GM10847 (cell line): ENCODE measurements at regions not wholly inside any gene's neighbourhood (a gene's known extent, or its start where the extent isn't known, plus 50 kb on each side); places are given as distances from the start of the nearest gene placed in this dataset.

Source experiments
- POLR2A ChIP-seq: IDR thresholded peaks from 2 replicates; pipeline ENCODE4 v1.6.1; 2011; ENCODE audit not compliant: insufficient read length; ENCODE audit errors: extremely low read depth

DNA sequence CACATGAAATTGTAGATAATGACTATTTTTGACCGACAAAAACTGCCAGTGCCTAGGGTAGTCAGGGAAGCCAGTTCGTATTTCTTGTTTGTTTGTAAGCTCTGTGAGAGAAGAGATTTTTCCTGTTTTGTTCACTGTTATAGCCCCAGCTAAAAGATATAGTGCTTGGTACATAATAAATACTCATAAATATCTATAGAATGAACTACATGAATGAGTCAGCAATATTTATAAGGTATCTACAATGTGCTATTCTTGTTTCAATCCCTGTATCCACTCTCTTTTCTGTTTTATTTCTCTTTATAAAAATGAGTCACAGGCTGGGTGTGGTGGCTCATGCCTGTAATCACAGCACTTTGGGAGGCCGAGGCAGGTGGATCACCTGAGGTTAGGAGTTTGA, 275.6 kb upstream of the FANCL start:
- TF ChIP-seq POLR2A = no peak

GRCh38 chr2:58515827-58516573, 274.9 kb upstream of the FANCL start:
- TF ChIP-seq POLR2A = no peak

- no peak for TF ChIP-seq POLR2A
Observed at GRCh38 chr2:58514252-58514651, 273.1 kb upstream of the FANCL start.

GRCh38 chr2:58512878-58513277, 271.8 kb upstream of the FANCL start:
- no peak for TF ChIP-seq POLR2A

GRCh38 chr2:58508006-58508405, 266.9 kb upstream of the FANCL start:
- no peak for TF ChIP-seq POLR2A

GRCh38 chr2:58503918-58504317, 262.8 kb upstream of the FANCL start:
- no peak for TF ChIP-seq POLR2A

DNA sequence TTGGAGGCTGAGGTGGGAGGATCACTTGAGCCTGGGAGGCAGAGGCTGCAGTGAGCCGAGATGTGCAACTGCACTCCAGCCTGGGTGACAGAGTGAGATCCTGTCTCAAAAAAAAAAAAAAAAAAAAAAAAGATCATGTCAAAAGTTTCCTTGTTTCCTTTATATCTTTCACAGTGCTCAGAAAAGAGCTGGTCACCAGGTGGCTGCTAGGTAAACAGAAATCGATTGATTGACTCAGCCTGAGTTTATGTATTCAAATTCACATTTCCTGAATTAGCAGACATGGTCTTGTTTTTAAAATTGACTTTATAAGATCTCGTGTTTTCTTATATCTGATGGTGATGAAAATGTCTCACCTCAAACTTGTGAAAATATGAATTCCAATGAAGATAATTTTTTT, 261.8 kb upstream of the FANCL start:
- no peak for TF ChIP-seq POLR2A

- no peak for TF ChIP-seq POLR2A
Observed at GRCh38 chr2:58501371-58502160, 260.4 kb upstream of the FANCL start.

GRCh38 chr2:58497168-58497567, 256.0 kb upstream of the FANCL start:
- no peak for TF ChIP-seq POLR2A

DNA sequence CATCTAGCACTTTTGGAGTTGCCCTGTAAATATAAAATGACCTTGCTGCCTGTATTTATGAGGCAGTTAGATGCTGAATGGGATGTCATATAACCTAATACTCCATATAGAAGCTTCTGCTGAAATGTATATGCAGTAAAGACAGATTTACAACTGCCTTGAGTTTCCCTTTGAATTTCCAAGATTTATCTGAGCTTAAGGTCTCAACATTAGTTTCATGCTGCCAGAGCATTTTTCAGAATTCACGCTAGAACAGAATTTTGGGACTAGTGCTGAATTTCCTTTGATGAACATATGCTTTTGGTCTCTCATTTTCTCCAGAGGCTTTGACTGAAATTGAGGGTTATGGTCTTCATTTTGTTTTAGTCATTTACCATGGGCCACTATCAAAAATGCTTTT, 254.7 kb upstream of the FANCL start:
- no peak for TF ChIP-seq POLR2A

- no peak for TF ChIP-seq POLR2A
Observed at GRCh38 chr2:58494071-58494501, 253.0 kb upstream of the FANCL start.

DNA sequence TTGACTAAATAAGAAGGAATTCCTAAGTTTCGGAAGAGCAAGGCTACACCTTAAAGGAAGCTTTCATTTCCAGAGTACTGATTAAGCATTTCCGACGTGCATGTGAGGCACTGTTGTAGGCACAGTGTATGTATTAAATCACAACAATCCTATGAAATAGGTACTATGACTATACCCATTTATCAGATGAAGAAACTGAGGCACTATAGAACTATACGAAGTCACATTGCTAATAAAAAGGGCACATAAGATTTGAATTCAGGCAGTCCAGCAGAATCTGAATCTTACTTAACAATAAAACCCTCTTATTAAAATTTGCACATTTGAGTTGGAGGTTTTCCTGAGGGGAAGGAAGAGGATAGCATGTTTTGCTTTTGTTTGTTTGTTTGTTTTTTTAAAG, 243.5 kb upstream of the FANCL start:
- TF ChIP-seq POLR2A = no peak

DNA sequence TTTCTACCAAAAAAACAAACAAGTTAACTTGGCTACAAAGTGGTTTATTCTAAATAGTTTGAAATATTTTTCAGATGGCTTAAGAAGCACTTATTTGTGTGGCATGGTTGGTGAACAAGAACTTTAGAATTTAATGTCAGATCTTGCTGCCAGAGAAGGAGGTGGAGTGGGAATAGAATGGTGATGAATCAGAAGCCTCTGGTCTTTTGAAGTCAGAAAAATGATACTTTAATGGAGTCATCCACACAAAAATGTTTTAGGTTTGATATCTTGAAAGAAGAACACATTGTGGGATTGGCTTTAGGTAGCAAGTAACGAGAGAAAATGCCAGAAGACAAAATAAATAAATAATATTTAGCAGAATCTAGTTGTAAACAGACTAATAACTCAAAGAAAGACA, 243.1 kb upstream of the FANCL start:
- no peak for TF ChIP-seq POLR2A

DNA sequence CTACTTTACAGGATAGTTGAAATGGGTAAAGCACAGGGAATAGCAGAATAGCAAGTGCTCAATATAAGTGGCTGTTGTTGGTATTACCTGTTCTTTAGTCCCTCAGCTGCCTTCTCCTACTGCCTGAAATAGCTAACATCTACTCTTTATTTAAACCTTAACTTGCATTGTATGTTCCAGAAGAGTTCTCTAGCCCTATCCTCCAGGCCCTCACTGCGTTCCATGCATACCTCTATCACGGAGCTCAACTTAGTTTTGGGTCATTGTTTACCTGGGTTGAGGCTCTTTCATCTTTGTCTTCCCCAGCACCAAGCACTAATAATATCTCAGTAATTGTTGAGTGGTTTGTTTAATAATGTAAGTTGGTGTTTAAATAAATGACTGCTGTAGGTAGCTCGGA, 242.2 kb upstream of the FANCL start:
- no peak for TF ChIP-seq POLR2A

DNA sequence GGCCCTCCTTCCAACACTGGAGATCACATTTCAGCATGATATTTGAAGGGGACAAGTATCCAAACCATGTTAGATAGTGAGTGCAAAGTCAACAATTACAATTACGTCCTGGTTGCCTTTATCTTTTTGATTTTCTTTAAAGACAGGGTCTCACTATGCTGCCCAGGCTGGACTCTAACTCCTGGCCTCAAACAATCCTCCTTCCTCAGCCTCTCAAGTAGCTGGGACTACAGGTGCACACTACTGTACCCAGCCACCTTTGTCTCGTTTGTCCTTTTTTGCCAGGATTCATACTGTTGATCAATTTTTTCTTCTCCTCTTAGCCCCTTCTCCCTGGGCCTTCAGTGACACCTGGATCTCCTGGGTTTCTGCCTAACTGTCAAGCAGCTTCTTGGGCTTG, 240.5 kb upstream of the FANCL start:
- TF ChIP-seq POLR2A = no peak

- no peak for TF ChIP-seq POLR2A
Observed at GRCh38 chr2:58480141-58480540, 239.0 kb upstream of the FANCL start.
